SU-DHL-6 (cell line): ENCODE measurements at regions not wholly inside any gene's neighbourhood (a gene's known extent, or its start where the extent isn't known, plus 50 kb on each side); places are given as distances from the start of the nearest gene placed in this dataset.

Experiments used
- H2AFZ ChIP-seq: fragments of 200-600 bp; sonication (generic); 2 replicates; pipeline ENCODE4 v1.6.1; 2014; ENCODE audit warnings: low read depth, mild to moderate bottlenecking, moderate library complexity, mixed read lengths, antibody characterized with exemption, low read length; ENCODE audit not compliant: severe bottlenecking
- H3F3A ChIP-seq: fragments of 200-600 bp; shearing (Covaris generic); 2 replicates; pipeline ENCODE4 v1.6.0; 2016; ENCODE audit warnings: antibody characterized with exemption, mild to moderate bottlenecking; ENCODE audit not compliant: insufficient read depth
- H3K27ac ChIP-seq: fragments of 200-600 bp; sonication (generic); 2 replicates; pipeline ENCODE4 v1.5.1; 2016; ENCODE audit warnings: low read depth, mild to moderate bottlenecking, low read length, moderate library complexity, mixed read lengths
- H3K27me3 ChIP-seq: fragments of 200-600 bp; sonication (generic), shearing (Covaris generic); 2 replicates; pipeline ENCODE4 v1.6.0; 2014; ENCODE audit warnings: mild to moderate bottlenecking, low read length
- H3K36me3 ChIP-seq: fragments of 200-600 bp; sonication (generic); 2 replicates; pipeline ENCODE4 v1.6.1; 2014; ENCODE audit warnings: mild to moderate bottlenecking, low read length, mixed read lengths
- H3K4me2 ChIP-seq: fragments of 300-600, 200-600 bp; shearing (Covaris generic), sonication (generic); 2 replicates; pipeline ENCODE4 v1.6.0; 2014; ENCODE audit warnings: low read length, low read depth, mild to moderate bottlenecking; ENCODE audit not compliant: poor library complexity, severe bottlenecking
- H3K4me3 ChIP-seq: fragments of 200-600 bp; sonication (generic); 2 replicates; pipeline ENCODE4 v1.5.1; 2014; ENCODE audit warnings: antibody characterized with exemption, low read length, mild to moderate bottlenecking, mixed read lengths; ENCODE audit not compliant: insufficient read depth, poor library complexity, severe bottlenecking
- H3K79me2 ChIP-seq: fragments of 200-600 bp; sonication (generic); 2 replicates; pipeline ENCODE4 v1.6.1; 2014; ENCODE audit warnings: mild to moderate bottlenecking, low read length, moderate library complexity; ENCODE audit not compliant: insufficient read depth
- H3K9ac ChIP-seq: fragments of 200-600 bp; sonication (generic); 2 replicates; pipeline ENCODE4 v1.7.0; 2014; ENCODE audit warnings: mild to moderate bottlenecking, low read length
- H3K9me2 ChIP-seq: fragments of 200-600 bp; sonication (generic); replicated peaks from 2 replicates; pipeline ENCODE4 v1.6.1; 2014; ENCODE audit warnings: low read length; ENCODE audit not compliant: insufficient read depth
- H3K9me3 ChIP-seq: fragments of 200-600 bp; sonication (generic); 2 replicates; pipeline ENCODE4 v1.6.1; 2014; ENCODE audit warnings: low read length, mixed read lengths; ENCODE audit not compliant: insufficient read depth
- H4K20me1 ChIP-seq: fragments of 200-600 bp; sonication (generic); 2 replicates; pipeline ENCODE4 v1.6.1; 2014; ENCODE audit warnings: low read depth, mild to moderate bottlenecking, antibody characterized with exemption, low read length, moderate library complexity, mixed read lengths
- CTCF ChIP-seq: fragments of 200-600 bp; sonication (generic); IDR thresholded peaks from one replicate; pipeline ENCODE4 v1.5.1; 2017; ENCODE audit warnings: antibody characterized with exemption, mild to moderate bottlenecking, low read length, moderate library complexity; ENCODE audit not compliant: insufficient read depth, poor library complexity, severe bottlenecking
- EZH2phosphoT487 ChIP-seq: fragments of 200-600 bp; sonication (generic), shearing (Covaris generic); conservative IDR thresholded peaks from 2 replicates; pipeline ENCODE4 v1.6.1; 2018; ENCODE audit warnings: mild to moderate bottlenecking, antibody characterized with exemption, low read length, moderate library complexity, mixed read lengths

DNA sequence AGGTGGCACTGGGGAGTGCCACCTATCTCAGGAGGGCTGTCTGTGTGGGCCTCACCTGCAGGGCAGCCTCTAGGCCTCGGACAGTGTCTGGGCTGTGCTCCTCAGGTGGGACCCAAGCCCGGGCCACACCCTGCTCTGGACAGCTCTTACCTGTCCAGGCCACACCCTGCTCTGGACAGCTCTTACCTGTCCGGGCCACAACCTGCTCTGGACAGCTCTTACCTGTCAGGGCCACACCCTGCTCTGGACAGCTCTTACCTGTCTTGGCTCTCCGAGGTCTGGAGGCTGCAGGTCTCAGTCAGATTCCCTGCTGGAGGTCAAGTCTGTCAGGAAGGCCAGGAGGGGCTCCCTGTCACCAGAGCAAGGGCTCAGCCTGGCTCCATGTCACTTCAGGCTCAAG, 80.6 kb downstream of the LINGO1 start:
- Histone ChIP-seq H3K9ac (no peak overlapping the region), H2AFZ (no peak overlapping the region), H3K9me2 (no peaks in the 10 kb centered on the region), H3K9me3 (no peaks in the 10 kb centered on the region), H3K79me2 (no peaks in the 10 kb centered on the region), H3K27me3 (no peaks in the 10 kb centered on the region), H4K20me1 (no peaks in the 10 kb centered on the region), H3K36me3 (no peaks in the 10 kb centered on the region), H3K27ac (no peak overlapping the region), H3K4me2 (no peak overlapping the region), H3F3A (no peaks in the 10 kb centered on the region), H3K4me3 (no peak overlapping the region)
- TF ChIP-seq CTCF (no peak), EZH2phosphoT487 (no peak)

GRCh38 chr15:77550301-77551251, 82.1 kb downstream of the LINGO1 start:
- H3K9me3 ChIP-seq = no peaks in the 10 kb centered on the region
- no peaks in the 10 kb centered on the region for H3K9me2 ChIP-seq
- H3K27me3 ChIP-seq = no peaks in the 10 kb centered on the region
- no peak overlapping the region for H3K4me3 ChIP-seq
- no peaks in the 10 kb centered on the region for H3F3A ChIP-seq
- no peaks in the 10 kb centered on the region for H3K36me3 ChIP-seq
- no peak overlapping the region for H2AFZ ChIP-seq
- TF ChIP-seq EZH2phosphoT487 (no peak), CTCF (no peak)
- H3K4me2 ChIP-seq = no peak overlapping the region
- H4K20me1 ChIP-seq = no peaks in the 10 kb centered on the region
- no peak overlapping the region for H3K27ac ChIP-seq
- H3K79me2 ChIP-seq = no peaks in the 10 kb centered on the region
- no peak overlapping the region for H3K9ac ChIP-seq

GRCh38 chr15:77549576-77550288, 83.0 kb downstream of the LINGO1 start:
- Histone ChIP-seq H3F3A (no peaks in the 10 kb centered on the region), H3K27me3 (no peaks in the 10 kb centered on the region), H3K9me3 (no peaks in the 10 kb centered on the region), H3K79me2 (no peaks in the 10 kb centered on the region), H3K9me2 (no peaks in the 10 kb centered on the region), H3K4me3 (no peak overlapping the region), H3K4me2 (no peak overlapping the region), H3K9ac (no peak overlapping the region), H3K27ac (no peak overlapping the region), H2AFZ (no peak overlapping the region), H4K20me1 (no peaks in the 10 kb centered on the region), H3K36me3 (no peaks in the 10 kb centered on the region)
- TF ChIP-seq CTCF = no peak
